Esophagus squamous epithelium (tissue), 5 donors: ENCODE measurements at regions not wholly inside any gene's neighbourhood (a gene's known extent, or its start where the extent isn't known, plus 50 kb on each side); places are given as distances from the start of the nearest gene placed in this dataset.

Source experiments
- DNase-seq: peaks from one replicate; lab custom pipeline; 2025; lab: John Stamatoyannopoulos, UW
- H3K27ac ChIP-seq, 4 donors: fragments of 200-600 bp; sonication (generic); one replicate each; pipeline ENCODE4 v1.5.1; 2016 to 2019; ENCODE audit warnings: mild to moderate bottlenecking in 1 of 4
- H3K27me3 ChIP-seq, 4 donors: fragments of 200-600 bp; sonication (generic); 1 replicate in 3 of 4; 2 replicates in 1 of 4; pipeline versions ENCODE4 v1.5.1 to v1.6.0; 2017 to 2021; ENCODE audit warnings: antibody characterized with exemption in 1 of 4
- H3K36me3 ChIP-seq, 3 donors: fragments of 200-600 bp; sonication (generic); one replicate each; pipeline ENCODE4 v1.5.1; 2016 to 2019
- H3K4me1 ChIP-seq, 3 donors: fragments of 200-600 bp; sonication (generic); one replicate each; pipeline ENCODE4 v1.5.1; 2017 to 2019
- H3K4me3 ChIP-seq, 4 donors: fragments of 200-600 bp; sonication (generic); 1 replicate in 3 of 4; 2 replicates in 1 of 4; pipeline ENCODE4 v1.5.1; 2016 to 2019; ENCODE audit warnings: mild to moderate bottlenecking in 2 of 4, moderate library complexity in 1 of 4
- H3K9me3 ChIP-seq, 3 donors: fragments of 200-600 bp; sonication (generic); one replicate each; pipeline ENCODE4 v1.5.1; 2016 to 2019
- CTCF ChIP-seq, 6 experiments: fragments of 450-650 bp in 4 of 6; fragments of 200-600 bp in 2 of 6; sonication (generic) in 2 of 6; IDR thresholded peaks; one replicate each; pipeline ENCODE4 v1.5.1; 2016 to 2019; ENCODE audit warnings: antibody characterized with exemption in 6 of 6, mild to moderate bottlenecking in 4 of 6, moderate library complexity in 4 of 6
- POLR2A ChIP-seq, 4 donors: fragments of 450-650 bp; IDR thresholded peaks; one replicate each; pipeline ENCODE4 v1.6.1; 2017; ENCODE audit warnings: antibody characterized with exemption in 4 of 4, mild to moderate bottlenecking in 4 of 4, moderate library complexity in 3 of 4
- WGBS, 2 donors: methylation state at CpG; one replicate each; pipeline ENCODE4 v1.1.5; 2018; 5-methylcytosine and 5-hydroxymethylcytosine counted together
- intact Hi-C: fragments of 100-400 bp; cut with DNase I; formaldehyde crosslinking; loops from one replicate; pipeline ENCODE4 v1.15.0; 2022
- donor health status: DM: yes; HTN: yes; CAD: no.

DNA sequence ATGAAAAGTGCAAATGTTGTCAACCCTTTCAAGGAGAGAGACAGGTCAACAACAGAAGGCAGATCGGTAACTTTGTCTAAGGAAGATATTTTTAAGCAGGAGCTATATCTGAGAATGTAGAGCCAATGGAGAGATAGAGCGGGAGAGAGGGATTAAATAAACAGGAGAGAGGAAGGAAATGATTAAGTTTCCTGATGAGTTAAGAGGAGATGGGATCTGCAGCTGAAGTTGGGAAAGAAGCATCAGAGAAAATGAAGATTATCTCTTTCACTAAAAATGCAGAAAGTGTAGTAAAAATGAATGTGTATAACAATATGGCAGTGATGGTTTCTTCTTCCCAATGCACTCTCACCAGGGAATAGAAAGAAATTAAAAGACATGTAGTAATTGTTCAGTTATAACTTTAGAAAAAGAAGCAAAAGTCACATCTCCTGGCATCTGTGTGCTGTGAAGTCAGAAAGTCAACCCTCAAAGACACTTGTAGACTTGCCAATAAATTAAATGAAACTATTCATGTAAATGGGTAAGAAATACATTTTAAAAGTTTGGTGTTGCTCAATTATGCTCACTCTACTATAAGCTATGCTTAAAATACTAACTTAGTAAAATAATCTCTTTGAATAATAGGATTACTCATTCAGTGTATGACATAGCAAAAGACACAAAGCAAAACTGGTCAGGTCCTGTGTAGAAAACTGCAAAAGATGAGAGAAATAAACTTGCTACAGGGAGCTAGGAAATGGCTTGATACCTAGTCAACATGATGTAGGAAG, 264.6 kb downstream of the ZIC4 start:
- 59 to 66% methylated on average over 2 of the region's 2 CpGs for WGBS, 2 donors
- Histone ChIP-seq H3K9me3 (no peaks in the 10 kb centered on the region), H3K27ac (no peak overlapping the region), H3K4me1 (no peaks in the 10 kb centered on the region), H3K36me3 (no peaks in the 10 kb centered on the region), H3K27me3 (no peaks in the 10 kb centered on the region), H3K4me3 (no peak overlapping the region)
- no peak for DNase-seq
- intact Hi-C loops, result no loop called here
- TF ChIP-seq CTCF (IDR thresholded peaks at IDR 0.05) (no peak), POLR2A (IDR thresholded peaks at IDR 0.05) (no peak)

DNA sequence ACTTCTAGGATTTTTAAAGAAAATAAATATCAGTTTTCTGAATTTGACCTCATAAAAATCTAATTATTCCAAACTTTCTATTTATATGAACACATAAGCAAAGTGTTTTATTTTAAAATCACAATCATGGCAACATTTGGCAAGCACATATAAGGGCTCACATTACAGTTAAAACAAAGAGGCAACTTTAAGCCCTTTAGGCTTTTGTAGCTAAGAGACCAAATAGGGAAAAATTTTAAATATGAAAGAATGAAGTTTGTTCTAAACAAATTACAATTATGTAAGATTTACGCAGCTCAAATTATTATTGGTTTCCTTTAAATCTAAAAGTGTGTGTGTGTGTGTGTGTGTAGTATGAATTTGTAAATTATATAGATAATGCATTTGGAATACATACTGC, 267.0 kb downstream of the ZIC4 start:
- DNase-seq, result no peak
- TF ChIP-seq POLR2A (IDR thresholded peaks at IDR 0.05), result no peak
- TF ChIP-seq CTCF (IDR thresholded peaks at IDR 0.05), result no peak
- H3K36me3 ChIP-seq, result no peaks in the 10 kb centered on the region
- WGBS, 2 donors, result 74 to 83% methylated on average over 1 of the region's 1 CpG
- H3K4me1 ChIP-seq, result no peaks in the 10 kb centered on the region
- no peak overlapping the region for H3K4me3 ChIP-seq
- no peaks in the 10 kb centered on the region for H3K9me3 ChIP-seq
- no peak overlapping the region for H3K27ac ChIP-seq
- intact Hi-C loops, result no loop called here
- H3K27me3 ChIP-seq, result no peaks in the 10 kb centered on the region

- intact Hi-C loops, result no loop called here
- Histone ChIP-seq H3K9me3 (peaks cover 0 to 5% (median 0%) of the 10 kb centered on the region in 3 donors), H3K27ac (no peak overlapping the region), H3K4me1 (no peaks in the 10 kb centered on the region), H3K27me3 (no peaks in the 10 kb centered on the region), H3K36me3 (no peaks in the 10 kb centered on the region), H3K4me3 (no peak overlapping the region)
- DNase-seq, result no peak
- no peak for TF ChIP-seq POLR2A (IDR thresholded peaks at IDR 0.05)
- no peak for TF ChIP-seq CTCF (IDR thresholded peaks at IDR 0.05)
- 44 to 55% methylated on average over 1 of the region's 1 CpG for WGBS, 2 donors
Measured at GRCh38 chr3:147132168-147132567, 274.2 kb downstream of the ZIC4 start.

DNA sequence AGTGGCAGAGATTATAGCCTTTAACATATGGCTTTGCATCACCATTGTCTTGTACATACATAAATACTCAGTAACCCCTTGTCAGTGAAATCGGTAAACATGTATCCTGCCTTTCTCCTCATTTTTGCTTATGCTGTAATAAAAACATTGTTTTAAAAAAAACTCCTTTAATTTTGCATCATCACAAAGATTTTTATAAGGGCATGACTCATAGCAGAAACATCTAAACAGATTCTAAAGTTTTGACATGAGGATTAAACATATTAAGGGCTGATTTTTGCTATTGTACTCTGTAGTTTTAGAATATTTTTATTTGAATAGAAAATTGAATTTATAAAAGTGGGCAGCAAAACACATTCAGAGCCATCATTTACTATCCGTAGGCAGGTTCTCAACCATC, 275.9 kb downstream of the ZIC4 start:
- no peak overlapping the region for H3K27ac ChIP-seq
- H3K27me3 ChIP-seq, result no peaks in the 10 kb centered on the region
- no peak for DNase-seq
- intact Hi-C loops, result no loop called here
- H3K9me3 ChIP-seq, result peaks cover 0 to 5% (median 0%) of the 10 kb centered on the region in 3 donors
- H3K4me1 ChIP-seq, result no peaks in the 10 kb centered on the region
- TF ChIP-seq POLR2A (IDR thresholded peaks at IDR 0.05) (no peak), CTCF (IDR thresholded peaks at IDR 0.05) (no peak)
- no peak overlapping the region for H3K4me3 ChIP-seq
- 36 to 65% methylated on average over 2 of the region's 2 CpGs for WGBS, 2 donors
- H3K36me3 ChIP-seq, result no peaks in the 10 kb centered on the region

DNA sequence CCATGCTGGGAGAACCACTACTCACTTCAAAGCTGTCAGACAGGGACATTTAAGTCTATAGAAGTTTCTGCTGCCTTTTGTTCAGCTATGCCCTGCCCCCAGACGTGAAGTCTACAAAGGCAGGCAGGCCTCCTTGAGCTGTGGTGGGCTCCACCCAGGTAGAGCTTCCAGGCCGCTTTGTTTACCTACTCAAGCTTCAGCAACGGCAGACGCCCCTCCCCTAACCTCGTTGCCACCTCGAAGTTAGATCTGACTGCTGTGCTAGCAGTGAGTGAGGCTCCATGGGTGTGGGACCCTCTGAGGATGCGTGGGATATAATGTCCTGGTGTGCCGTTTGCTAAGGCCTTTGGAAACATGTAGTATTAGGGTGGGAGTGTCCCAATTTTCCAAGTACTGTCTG, 276.7 kb downstream of the ZIC4 start:
- WGBS, 2 donors, result 82 to 83% methylated on average over 4 to 7 of the region's 8 CpGs
- Histone ChIP-seq H3K27ac (no peak overlapping the region), H3K27me3 (no peaks in the 10 kb centered on the region), H3K9me3 (peaks cover 0 to 5% (median 0%) of the 10 kb centered on the region in 3 donors), H3K36me3 (no peaks in the 10 kb centered on the region), H3K4me1 (no peaks in the 10 kb centered on the region), H3K4me3 (no peak overlapping the region)
- DNase-seq, result no peak
- no peak for TF ChIP-seq CTCF (IDR thresholded peaks at IDR 0.05)
- no peak for TF ChIP-seq POLR2A (IDR thresholded peaks at IDR 0.05)
- intact Hi-C loops, result no loop called here
